ENCODE measurements at regions not wholly inside any gene's neighbourhood (a gene's known extent, or its start where the extent isn't known, plus 50 kb on each side); places are given as distances from the start of the nearest gene placed in this dataset.

DNA sequence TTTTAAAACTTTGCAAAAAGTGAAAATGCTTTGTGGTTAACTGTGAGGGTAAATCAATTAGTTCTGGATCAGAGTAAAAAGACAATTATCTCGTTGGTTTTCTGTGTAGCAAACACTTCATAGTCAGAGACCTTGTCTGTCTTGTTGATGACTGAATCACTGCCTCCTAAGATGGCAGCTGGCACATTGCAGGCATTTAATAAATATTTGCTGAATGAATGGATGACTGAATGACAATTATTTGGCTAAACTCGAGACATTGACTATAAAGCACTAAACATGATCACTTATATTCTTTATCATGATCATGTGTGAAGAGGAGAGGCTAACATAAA lies 96.2 kb downstream of the MAIP1 start:
- no peak overlapping the region for H3K27ac ChIP-seq
- H3K4me3 ChIP-seq: no peak overlapping the region

DNA sequence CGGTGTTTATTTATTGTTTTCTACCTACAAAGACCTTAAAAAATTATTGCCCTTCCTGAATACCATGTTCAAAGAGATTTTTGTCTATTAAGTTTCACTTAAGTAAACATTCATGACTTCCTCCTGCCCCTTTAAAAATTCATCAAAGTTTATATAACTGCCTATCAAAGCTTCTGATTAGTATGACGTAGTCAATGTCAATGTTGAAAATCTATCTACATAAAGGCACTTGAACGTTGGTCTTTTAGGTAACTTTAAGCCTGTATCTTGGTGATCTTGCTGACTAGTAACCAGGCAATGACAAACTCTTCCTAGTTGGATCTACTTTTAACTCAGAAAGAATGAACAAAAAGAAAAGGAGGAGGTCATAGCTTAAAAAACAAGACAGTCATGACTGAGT lies 97.2 kb downstream of the MAIP1 start:
- Histone ChIP-seq H3K4me3 (no peak overlapping the region), H3K27ac (no peak overlapping the region)

GRCh38 chr2:200054681-200055468 lies 99.5 kb downstream of the MAIP1 start:
- H3K27ac ChIP-seq: no peak overlapping the region
- no peak overlapping the region for H3K4me3 ChIP-seq

DNA sequence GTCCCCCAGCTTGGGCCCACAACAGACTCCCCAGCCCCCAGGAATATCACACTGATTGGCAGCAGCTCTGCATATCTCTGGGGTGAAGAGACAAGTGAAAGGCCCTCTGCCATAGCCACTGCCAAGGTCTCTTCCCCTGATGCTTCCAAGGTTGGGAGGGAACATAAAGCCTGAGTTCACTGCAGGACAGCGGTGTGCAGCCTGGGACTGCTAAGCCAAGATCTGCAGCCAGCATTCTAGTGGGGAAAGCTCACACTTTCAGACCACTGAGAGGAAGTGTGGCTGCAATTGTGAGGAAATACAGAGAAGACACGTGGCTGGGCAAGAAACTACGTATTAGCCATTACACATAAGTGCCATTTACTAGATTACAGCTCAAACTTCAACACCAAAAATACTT lies 100.7 kb downstream of the MAIP1 start:
- no peak overlapping the region for H3K27ac ChIP-seq
- no peak overlapping the region for H3K4me3 ChIP-seq

- Histone ChIP-seq H3K4me3 (no peak overlapping the region), H3K27ac (no peak overlapping the region)
These were observed 107.8 kb downstream of the MAIP1 start for GRCh38 chr2:200063155-200063554.

GRCh38 chr2:200064879-200065278 lies 109.5 kb downstream of the MAIP1 start:
- Histone ChIP-seq H3K4me3 (no peak overlapping the region), H3K27ac (no peak overlapping the region)

DNA sequence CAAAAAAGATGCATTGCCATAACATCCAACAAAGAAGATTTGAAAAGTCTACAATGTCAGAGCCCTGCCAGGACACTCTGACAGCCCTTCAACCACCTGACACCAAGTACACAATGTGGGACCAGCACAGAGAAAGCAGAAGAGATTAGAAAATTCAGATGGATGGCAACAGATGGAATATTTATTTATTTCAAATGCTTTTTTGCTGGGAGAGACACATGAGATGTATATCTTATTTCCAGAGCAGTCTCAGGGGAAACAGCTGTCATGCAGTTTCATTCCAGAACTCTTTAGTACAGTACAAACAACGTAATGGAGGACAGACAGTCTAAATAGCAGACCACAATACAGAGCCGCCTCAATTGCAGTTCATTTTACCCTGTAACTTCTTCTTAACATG lies 110.1 kb downstream of the MAIP1 start:
- Histone ChIP-seq H3K4me3 (no peak overlapping the region), H3K27ac (no peak overlapping the region)

- no peak overlapping the region for H3K27ac ChIP-seq
- H3K4me3 ChIP-seq: no peak overlapping the region
These were observed 111.0 kb downstream of the MAIP1 start for GRCh38 chr2:200066417-200066816.

DNA sequence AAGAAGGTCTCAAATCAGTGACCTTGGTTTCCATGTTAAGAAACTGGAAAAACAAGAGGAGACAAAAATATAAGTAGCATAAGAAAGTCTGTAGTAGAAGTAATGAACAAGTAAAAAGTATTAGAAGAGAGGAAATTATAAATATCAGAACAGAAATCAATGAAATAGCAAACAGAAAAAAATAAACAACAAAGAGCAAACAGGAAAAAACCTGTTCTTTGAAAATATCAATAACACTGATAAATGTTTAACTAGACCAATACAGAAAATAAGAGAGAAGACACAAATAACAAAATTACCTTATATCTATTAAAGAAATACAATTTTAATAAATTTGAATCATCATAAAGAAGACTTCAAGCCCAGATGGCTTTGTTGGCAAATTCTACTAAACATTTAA lies 113.3 kb downstream of the MAIP1 start:
- no peak overlapping the region for H3K4me3 ChIP-seq
- no peak overlapping the region for H3K27ac ChIP-seq

DNA sequence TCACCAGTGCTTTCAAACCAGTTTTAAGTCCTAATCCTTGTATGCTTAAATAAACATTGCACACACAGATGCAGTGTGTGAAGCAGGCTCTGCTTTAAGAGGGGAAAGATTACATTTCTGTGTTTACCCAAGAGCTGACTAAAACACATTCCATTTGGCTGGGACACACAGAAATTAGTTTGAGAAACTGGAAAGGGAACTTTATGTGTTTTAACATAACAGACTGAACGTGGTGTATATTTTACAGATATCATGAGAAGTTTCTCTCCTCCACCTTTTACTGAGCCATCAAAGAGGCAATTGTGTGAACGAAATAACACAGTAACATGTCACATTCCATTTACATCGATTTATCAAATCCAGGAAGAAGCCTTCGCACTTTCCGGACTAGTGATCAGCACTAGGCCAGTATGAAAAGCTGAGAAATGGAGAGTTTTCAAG lies 121.8 kb downstream of the MAIP1 start:
- Histone ChIP-seq H3K27ac (no peak overlapping the region), H3K4me3 (no peak overlapping the region)

GRCh38 chr2:200077838-200078237 lies 122.5 kb downstream of the MAIP1 start:
- H3K4me3 ChIP-seq: no peak overlapping the region
- H3K27ac ChIP-seq: no peak overlapping the region

- Histone ChIP-seq H3K27ac (no peak overlapping the region), H3K4me3 (no peak overlapping the region)
These were observed 124.0 kb downstream of the MAIP1 start for GRCh38 chr2:200079356-200079755.

GRCh38 chr2:200081236-200081635 lies 125.9 kb downstream of the MAIP1 start:
- H3K27ac ChIP-seq: no peak overlapping the region
- H3K4me3 ChIP-seq: no peak overlapping the region

DNA sequence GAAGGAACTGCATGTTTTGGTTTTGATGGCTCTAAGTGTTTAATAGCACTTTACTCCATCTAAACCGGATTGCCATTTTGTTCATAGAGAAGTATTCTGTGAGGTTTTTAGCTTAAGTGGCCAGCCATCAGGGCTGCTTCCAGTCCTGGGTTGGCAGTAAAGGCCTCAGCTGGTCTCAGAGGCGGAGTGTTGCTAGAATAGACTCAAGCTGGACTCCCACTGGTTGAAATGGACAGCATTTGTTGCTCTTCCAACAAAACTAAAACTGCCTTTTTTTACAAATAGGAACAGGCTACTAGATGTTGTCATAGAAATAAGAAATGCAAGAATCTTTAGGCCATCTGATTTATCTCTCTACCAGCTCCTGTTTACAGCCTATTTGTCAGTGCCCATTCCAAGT lies 126.4 kb downstream of the MAIP1 start:
- Histone ChIP-seq H3K27ac (no peak overlapping the region), H3K4me3 (no peak overlapping the region)

DNA sequence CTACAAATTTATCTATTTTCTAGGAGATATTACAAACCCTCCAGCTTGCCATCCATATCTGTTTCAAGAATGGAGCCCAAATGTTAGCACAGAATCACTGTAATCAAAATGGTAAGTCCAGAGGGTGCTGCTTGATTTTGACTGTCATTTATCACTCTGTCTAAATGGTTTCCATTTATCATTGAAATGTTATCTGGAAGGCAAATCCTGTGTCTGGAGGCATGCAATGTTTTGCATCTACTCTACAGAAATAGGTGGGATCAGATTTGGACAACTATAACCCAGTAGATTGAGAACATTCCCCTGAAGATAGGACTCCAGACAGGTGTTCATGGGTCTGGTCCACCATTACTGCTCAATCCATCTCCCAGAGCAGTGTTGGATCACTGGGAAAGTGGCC lies 128.7 kb downstream of the MAIP1 start:
- H3K4me3 ChIP-seq: no peak overlapping the region

DNA sequence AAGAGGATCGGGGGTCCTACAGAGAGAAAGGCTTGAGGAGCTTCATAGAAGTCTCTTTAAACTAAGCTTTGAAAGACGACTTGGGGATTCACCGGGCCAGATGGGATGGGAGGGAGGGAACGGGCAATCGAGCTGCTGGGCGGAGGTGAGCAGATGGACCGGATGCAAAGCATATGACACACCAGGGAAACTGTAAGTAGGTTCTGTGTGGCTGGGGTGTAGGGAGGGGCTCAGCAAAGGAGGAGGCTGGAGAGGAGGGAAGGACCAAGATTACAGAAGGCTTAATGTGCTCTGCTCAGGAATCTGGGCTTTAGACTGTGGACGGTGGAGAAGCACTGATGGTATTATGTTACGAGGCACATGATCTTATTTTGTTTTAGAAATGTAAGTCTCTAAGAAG lies 131.5 kb downstream of the MAIP1 start:
- H3K27ac ChIP-seq: no peak overlapping the region
- H3K4me3 ChIP-seq: no peak overlapping the region

More for the DNA sequence above, 128.7 kb downstream of the MAIP1 start:
- H3K27ac ChIP-seq: no peak overlapping the region

DNA sequence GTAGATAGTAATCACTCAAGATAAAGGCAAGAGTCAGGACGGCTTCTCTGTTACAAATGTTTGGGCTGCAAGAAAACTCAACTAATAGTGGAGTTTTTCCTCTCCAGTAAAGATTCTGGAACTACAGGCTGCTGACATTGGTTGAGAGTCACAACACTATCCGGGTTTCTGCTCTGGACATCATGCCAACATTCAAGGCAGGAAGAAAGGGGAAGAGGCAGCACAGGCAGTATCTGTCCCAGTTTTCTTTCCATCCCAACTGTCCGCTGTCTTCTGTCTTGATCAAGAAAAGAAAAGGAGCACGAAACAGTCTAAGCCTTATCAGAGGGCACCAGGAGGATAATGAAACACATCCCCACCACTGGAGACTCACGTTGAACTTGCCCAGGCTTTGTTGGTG lies 132.1 kb downstream of the MAIP1 start:
- no peak overlapping the region for H3K4me3 ChIP-seq
- H3K27ac ChIP-seq: no peak overlapping the region

- H3K27ac ChIP-seq: no peak overlapping the region
- no peak overlapping the region for H3K4me3 ChIP-seq
These were observed 133.8 kb downstream of the MAIP1 start for GRCh38 chr2:200089040-200089755.

DNA sequence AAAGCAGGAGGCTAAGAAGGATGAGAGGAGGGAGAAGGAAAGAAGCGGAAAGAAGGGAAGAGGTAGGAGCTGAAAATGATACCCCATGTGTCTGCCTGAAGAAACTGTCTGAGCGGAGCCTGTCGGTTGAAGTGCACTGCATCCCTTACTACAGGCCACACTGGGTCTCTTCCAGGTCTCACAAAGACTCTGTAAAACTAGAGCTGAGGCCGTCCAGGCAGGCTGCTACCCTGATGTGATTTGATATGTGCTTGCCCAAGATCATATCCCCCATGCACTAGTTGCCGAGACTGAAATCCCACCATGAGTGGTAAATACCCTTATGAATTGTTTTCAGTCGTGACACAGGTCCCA lies 134.4 kb downstream of the MAIP1 start:
- Histone ChIP-seq H3K4me3 (no peak overlapping the region), H3K27ac (no peak overlapping the region)

- H3K4me3 ChIP-seq: no peak overlapping the region
- no peak overlapping the region for H3K27ac ChIP-seq
These were observed 135.3 kb downstream of the MAIP1 start for GRCh38 chr2:200090683-200091082.

GRCh38 chr2:200091126-200091525 lies 135.7 kb downstream of the MAIP1 start:
- no peak overlapping the region for H3K4me3 ChIP-seq
- no peak overlapping the region for H3K27ac ChIP-seq

DNA sequence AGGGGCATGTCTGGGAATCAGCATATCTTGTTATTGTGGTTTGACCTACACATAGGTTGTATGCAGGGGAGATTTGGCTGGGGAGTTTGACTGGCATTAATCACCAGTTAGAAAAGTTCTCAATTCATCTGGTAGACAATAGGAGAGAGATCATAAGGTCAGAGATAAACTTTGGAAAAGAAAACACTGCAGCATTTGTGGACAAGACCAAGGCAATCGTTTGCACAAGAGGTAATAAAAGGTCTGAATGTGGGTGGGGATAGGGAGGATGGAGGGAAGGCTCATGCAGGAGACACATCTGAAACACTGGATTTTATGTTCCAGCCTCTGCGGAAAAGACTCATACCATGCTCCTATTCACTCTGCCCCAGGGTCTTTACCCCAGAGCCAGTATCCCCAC lies 136.9 kb downstream of the MAIP1 start:
- Histone ChIP-seq H3K4me3 (no peak overlapping the region), H3K27ac (no peak overlapping the region)

Data from skin epidermis (tissue), 12 donors.